ENCODE measurements at regions not wholly inside any gene's neighbourhood (a gene's known extent, or its start where the extent isn't known, plus 50 kb on each side); places are given as distances from the start of the nearest gene placed in this dataset.

DNA sequence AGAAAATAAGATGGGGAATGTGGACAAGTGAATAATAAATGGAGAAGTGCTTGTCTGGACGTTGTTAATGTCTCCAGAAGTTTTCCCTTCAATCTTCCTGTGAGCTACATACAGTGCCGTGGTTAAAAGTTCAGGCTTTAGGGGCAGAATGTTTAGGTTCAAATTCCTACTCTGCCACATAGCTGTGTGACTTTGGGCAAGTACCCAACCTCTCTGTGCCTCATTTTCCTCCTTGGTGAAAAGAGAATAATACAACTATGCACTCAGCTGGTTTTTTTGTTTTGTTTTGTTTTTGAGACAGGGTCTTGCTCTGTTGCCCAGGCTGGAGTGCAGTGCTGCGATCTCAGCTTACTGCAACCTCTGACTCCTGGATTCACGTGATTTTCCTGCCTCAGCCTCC lies 143.5 kb downstream of the CHIC2 start:
- DNase-seq (ENCODE audit: low read depth in 1 of 2, low spot score in 1 of 2) = no peak

DNA sequence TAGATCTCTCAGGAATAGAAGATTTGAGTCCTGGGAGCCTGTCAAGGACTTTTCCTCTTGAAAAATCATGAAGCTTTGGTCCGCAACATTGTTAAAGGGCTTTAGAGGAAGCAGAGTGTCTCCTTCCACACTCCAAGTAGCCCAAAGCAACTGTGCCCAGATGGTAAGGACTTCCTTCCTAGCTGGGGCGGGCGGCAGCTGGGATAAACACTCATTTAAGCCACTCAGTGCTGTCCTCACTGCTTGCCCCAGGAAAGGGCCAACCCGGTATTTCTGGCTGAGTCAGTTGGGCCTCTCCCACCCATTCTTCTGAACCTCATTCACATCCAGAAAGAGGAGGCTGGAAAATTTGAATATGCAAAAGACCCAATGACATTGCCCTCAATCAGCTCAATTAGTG lies 144.3 kb downstream of the CHIC2 start:
- no peak for DNase-seq (ENCODE audit: low read depth in 1 of 2, low spot score in 1 of 2)

DNA sequence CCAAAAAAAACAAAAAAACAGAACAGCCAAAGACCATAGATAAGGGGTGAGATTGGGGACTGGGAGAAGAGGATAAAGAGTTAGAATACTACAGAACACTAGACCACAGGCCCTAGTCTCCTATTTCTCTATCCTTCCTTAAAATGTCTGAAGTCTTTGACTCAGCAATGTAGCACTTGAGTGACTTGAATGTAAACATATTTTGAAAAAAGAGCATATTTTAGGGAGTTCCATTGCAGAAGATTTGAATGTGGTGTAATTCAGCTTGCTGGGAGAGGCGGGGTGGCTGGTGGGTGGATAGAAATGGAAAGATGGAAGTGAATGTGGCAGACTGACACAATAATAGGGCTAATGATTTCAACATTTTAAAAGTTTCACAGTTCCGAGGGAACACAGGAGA lies 144.9 kb downstream of the CHIC2 start:
- no peak for DNase-seq (ENCODE audit: low read depth in 1 of 2, low spot score in 1 of 2)

DNA sequence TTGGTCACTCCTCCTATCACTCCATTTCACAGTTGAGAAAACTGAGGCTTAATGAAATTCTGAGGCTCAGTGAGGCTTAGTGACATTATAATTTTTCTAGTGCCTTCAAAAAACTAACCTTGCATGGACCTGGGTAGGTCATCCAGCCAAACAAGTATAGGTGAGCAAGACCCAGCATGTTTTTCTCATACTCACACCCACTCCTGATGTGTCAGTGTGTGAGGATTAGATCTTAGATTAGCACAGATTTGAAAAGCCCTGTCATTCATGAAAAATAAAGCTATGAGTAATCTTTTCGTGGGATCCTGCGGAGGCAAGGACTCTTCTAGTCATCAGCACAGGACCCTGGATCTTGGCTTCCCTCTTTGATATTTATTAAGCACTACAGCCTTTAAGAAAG lies 146.7 kb downstream of the CHIC2 start:
- DNase-seq (ENCODE audit: low read depth in 1 of 2, low spot score in 1 of 2) = no peak

DNA sequence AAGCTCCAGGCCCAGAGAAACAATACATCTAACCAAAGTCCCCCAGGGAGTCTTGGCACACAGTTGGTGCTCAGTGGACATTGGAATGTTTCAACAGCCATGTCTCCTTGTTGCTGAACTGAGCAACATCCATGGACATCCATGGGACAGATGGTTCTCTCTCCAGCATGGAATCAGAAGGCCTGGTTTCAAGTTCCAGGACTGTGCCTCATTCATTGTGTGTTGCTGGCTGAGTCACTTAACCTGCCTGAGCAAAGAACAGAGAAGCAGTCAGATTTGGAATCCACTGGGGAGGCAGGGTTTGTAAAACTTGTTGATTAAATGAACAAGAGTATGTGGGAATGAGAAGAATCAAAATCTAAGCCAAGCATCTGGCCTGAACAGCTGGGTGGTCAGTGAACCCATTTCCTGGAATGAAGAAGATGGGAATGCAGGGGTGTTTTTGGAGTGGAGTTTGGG lies 147.9 kb downstream of the CHIC2 start:
- no peak for DNase-seq (ENCODE audit: low read depth in 1 of 2, low spot score in 1 of 2)

DNA sequence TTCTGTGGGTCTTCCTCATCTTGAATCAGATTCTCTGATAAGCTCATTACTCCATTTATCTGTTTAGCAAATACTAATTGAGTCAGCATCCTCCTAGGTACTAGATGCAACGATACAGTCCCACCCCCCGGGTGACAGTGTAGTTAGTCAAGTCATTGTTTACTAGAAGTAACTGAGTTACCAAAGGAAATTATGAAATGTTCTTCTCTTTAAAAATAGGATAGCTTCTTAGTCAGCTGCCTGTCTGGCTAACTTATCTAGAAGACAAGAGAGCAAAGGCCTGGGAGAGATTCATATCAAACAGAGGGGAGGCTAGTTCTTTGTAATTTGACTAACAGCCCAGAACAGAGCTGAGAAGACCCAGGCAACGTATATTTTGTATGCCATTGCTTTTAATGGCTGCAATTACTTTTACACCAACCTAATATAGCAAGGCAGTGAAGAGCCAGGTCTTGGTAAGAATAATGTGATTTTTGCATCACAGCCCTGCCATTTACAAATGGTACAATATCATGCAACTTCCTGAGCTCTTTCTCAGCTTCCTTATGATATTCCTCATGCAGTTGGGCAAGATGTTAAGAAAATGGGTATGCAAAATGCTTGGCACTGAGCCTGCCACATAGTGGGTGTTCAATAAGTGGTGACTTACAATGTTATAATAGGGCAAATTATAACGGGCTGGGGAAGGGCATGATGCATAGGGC lies 149.9 kb downstream of the CHIC2 start:
- no peak for DNase-seq (ENCODE audit: low read depth in 1 of 2, low spot score in 1 of 2)

DNA sequence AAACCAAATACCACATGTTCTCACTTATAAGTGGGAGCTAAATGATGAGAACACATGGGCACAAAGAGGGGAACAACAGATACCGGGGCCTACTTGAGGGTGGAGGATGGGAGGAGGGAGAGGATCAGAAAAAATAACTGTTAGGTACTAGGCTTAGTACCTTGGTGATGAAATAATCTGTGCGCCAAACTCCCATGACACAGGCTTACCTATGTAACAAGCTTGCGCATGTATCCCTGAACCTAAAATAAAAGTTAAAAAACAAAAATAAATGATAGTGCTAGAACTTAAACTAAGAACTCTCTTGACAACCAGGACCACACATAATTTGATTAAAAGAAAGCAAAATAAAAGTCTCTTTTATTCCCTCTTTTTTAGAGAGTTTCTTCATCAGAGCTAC lies 150.6 kb downstream of the CHIC2 start:
- no peak for DNase-seq (ENCODE audit: low read depth in 1 of 2, low spot score in 1 of 2)

DNA sequence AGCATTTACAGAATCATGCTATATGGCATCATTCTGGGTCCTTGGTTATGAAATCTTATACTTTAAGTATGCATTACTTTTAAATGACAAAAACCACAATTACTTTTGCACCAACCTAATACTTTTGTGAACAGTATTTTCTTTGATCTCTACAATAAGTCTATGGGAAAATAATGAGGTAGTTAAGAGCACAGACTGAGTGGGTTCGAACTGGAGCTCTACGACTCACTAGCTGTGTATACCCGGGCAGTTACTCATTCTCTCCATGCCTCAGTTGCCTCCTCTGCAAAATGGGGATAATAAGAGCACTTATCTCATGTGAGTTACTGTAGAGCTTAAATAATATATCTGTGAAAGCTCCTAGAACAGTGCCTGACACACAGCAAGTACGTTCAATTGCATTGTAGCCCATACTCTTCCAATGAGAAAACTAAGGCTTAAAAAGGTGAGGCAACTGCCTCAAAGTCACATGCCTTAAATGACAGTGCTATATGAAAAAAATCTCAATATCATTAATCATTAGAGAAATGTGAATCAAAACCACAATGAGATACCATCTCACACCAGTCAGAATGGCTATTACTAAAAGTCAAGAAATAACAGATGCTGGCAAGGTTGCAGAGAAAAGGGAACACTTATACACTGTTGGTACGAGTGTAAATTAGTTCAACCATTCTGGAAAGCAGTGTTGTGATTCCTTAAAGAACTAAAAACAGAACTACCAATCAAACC lies 151.5 kb downstream of the CHIC2 start:
- no peak for DNase-seq (ENCODE audit: low read depth in 1 of 2, low spot score in 1 of 2)

DNA sequence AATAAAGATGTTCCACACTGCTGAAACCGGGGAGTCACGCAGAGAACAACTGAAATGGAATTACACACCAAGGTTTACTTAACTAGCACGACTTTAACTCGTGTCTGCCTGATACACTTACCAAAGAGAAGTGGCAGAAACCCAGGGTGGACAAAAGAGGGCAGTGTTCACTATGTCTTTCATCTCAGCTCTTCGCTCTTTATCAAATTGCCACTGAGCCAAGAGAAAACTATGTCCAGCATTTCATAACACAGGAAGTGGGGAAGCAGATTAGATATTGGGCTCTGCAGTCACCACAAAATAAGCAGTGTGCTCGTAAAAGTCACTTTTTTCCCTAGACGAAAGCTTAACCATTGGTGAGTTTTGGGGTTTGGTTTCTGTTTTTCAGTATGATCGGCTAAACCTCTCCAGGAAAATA lies 155.7 kb downstream of the CHIC2 start:
- DNase-seq (ENCODE audit: low read depth in 1 of 2, low spot score in 1 of 2) = no peak

DNA sequence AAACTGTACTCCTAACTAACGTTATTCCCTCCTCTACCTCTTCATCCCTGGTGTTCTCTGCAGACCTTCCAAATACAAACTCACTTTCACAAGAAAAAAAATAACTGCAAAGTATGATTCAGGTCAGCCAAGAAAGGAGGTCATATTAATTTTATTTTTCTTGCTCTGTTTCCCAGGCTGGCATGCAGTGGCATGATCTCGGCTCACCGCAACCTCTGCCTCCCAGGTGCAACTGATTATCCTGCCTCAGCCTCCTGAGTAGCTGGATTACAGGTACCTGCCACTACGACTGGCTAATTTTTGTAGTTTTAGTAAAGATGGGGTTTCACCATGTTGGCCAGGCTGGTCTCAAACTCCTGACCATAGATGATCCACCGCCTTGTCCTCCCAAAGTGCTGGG lies 156.6 kb downstream of the CHIC2 start:
- no peak for DNase-seq (ENCODE audit: low read depth in 1 of 2, low spot score in 1 of 2)

DNA sequence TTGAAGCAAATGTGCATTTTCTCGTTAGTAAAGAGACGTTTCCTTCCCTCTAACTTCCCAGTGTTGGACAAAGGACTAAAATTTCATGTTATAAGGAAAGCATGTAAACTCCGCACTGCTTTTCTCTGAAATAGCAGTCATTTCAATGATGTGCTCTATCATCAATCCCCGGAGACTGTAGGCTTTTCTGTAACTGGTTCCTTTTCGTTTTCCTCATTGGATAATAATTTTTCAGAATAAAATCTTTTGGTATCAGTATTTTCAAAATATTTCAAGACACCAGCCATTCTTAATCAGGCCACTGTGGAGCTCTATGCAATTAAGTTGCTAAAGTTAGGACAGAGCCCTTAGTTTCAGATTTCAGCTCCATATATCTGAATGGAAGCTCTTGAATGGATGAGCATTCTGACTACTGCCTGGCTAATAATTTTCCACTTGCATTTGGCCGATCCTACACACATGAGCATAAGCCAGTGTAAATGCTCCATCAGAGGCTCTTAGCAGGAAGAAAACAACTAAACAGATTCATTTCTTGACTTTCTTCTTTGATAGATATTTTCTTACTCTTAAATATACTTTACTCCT lies 157.7 kb downstream of the CHIC2 start:
- no peak for DNase-seq (ENCODE audit: low read depth in 1 of 2, low spot score in 1 of 2)

DNA sequence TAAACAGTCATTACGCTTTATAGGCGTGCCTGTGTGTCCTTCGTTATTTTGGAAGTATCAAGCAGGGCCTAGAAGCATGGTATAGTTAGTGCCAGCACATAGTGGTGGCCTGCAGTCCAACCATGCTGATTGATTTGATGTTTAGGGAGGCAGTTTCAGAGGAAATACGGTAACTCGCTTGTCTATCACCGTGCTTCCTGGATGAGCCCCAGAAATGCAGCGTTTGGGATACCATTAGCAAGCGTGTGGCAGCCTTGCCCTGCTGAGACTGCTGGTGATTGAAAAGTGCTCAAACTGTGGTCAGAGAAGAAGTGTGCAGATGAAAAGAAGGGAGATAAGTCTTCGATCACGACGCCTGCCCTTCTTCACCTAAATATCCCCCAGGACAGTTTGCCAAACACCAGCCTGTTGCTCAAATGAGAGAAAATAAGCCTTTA lies 158.4 kb downstream of the CHIC2 start:
- no peak for DNase-seq (ENCODE audit: low read depth in 1 of 2, low spot score in 1 of 2)

DNA sequence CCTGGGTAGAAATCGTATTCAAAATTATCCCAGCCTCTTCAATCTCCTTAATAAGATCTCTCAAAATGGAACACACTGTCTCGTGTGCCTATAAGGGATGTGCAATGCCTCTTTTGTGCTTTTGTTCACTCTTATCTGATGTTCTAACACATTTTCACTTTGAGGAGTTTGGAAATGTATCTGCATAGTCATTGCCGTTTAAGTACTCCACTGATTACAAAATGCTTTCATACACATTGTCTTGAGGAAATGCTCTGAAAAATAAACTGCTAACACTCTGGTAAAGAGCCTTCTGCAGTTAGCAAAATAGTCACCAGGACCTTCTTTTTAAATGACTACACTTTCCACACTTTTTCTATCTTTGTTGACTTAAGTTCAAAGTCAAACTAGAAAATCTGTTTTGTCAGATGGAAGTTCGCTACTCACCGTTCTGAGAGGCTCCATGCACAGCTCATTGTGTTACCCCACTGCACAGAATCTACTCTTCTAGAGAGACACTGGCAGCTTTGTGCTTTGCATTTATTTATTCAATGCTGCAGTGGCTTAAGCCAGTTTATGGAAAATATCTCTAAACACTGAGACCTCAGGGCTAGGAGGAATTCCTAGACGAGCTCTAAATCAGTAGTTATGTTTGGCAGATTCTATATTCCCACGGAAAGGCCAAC lies 159.0 kb downstream of the CHIC2 start:
- DNase-seq (ENCODE audit: low read depth in 1 of 2, low spot score in 1 of 2) = no peak

DNA sequence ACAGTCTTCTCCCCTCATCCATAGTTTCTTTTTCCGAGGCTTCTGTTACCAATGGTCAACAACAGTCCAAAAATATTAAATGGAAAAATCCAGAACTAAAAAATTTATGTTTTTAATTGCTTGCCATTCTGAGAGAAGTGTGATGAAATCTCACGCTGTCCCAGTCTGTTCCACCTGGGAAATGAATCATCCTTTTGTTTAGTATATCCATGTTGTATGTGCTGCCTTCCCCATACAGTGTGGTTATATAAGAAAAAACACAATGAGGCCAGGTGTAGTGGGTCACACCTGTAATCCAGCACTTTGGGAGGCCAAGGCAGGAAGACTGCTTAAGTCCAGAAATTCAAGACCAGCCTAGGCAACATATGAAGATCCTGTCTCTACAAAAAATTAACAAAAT lies 161.6 kb downstream of the CHIC2 start:
- no peak for DNase-seq (ENCODE audit: low read depth in 1 of 2, low spot score in 1 of 2)

DNA sequence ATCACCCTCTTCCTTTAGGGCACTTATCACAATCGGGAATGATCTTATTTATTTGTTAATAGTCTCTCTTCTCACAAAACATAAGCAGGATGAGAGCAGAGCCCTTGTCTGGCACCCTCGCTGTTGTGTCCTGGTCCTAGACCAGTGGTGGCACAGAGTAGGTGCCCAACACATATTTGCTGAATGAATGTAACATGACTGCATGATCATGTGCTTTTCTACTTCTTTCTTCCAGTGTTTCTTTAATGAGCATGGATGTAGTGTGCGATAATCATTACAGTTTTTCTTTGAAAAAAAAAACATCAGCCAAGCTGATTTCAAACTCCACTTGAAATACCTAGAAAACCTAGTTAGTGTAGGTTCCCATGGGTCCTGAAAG lies 164.1 kb downstream of the CHIC2 start:
- DNase-seq (ENCODE audit: low read depth in 1 of 2, low spot score in 1 of 2) = no peak

DNA sequence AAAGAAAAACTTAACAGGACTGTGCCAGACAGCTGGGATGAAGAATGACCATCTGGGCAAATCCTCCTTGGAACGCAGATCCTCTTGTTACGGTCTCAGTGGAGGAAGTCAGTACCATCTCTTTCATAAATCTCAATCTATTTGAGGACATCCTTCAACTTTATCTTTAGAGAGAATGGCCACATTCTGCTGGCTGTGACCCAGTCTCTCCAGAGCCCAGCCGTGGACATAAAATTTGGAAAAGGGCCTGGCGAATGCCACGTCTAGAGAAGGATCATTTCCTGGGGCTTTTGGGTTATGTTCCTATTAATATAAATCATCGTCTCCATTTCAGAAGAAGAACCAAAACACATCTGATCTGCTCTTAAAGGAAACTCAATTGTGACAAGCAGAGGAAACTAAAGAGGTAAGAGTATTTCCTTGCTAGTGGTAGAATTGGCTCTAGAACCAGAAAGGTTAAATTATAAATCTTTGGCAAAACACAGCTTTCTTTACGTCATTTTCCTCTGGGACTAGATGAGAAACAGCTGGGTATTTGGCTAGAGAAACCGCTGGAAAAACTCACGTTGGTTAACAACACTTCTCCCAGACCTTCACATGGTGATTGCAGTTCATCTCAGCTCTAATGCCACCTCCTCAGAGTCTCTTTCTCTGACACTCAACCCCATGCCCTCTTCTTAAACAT lies 164.7 kb downstream of the CHIC2 start:
- DNase-seq (ENCODE audit: low read depth in 1 of 2, low spot score in 1 of 2) = no peak

DNA sequence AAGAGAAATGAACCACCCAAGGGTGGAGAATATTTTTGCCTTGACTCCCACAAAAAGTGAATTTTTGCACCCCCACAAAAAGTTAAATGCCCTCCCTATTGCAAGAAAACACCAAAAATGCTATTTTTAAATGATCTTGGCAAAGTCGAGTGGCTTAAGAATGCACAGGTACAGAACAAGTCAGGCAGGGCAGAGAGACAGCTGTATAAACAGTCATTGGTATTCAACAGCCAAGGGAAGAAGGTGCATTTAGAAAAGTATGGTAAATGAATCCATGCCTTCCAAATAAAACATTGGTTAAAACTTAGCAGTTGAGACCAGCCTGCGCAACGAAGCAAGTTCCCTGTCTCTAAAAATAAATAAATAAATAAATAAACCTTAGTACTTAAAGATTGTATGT lies 169.3 kb downstream of the CHIC2 start:
- DNase-seq (ENCODE audit: low read depth in 1 of 2, low spot score in 1 of 2) = no peak

DNA sequence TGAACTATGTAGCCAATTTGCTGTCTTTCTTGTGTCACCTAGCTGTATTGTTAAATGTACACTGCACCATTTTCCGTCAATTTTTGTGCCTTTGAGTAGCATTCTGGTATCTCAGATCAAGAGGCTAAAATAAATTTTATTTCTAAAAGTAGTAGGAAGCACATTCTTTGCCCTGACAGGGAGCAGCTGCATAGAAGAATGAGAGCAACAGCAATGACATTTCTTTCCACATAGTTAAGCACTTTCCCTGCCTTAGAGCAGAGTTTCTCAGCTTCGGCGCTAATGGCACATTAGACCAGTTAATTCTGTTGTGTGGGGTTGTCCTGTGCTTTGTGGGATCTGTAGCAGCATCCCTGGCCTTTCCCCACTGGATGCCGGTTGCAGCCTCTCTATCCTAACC lies 173.9 kb downstream of the CHIC2 start:
- no peak for DNase-seq (ENCODE audit: low read depth in 1 of 2, low spot score in 1 of 2)

DNA sequence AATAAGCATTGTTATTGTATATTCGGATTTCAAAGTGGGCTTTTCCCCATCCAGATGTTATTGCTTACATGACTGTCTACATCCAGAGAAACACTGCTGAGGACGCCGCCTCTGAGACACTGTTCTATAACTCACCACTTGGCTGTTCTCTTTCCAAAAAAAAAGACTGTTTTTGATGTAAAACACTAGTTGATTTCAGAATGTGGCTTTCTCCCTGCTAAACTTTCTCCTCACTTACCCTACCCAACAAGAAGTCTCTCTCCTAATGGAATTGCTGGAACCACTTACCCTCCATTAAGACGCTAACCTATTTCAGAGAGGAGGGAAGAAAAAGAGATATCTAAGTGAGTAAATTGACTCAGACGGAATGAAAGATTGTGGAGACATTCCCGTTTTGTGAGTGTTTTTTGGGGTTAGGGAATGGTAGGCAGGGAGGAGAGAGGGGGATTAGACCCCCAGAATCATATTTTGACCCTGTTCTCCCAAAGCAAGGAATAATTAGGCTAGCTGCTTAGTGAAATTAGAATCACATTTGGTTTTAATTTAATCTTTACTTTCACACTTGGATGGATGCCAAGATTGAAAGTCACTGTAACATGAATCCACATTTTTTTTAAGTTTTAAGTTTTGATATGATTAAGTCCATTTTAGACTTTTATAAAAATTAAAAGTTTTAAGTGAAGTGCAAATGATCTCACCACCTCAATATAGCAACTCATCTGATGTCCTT lies 174.9 kb downstream of the CHIC2 start:
- no peak for DNase-seq (ENCODE audit: low read depth in 1 of 2, low spot score in 1 of 2)

DNA sequence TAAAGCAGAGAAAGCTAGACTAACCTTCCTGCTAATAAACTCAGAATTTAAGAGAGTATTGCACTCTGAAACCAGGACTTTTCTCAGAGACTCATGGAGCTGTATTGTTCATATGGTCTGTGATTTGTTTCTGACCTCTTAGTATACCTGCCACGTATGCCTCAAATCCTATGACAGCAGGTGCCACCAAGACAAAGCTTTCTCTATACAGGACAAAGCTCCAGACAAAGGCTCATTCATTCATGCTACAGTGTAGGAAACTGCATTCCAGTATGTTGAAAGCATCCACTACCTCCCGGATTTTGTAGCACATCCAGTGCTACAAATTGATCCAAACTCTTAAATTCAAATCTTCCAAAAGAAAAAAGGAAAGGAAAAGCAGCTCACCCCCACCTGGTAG lies 178.3 kb downstream of the CHIC2 start:
- DNase-seq (ENCODE audit: low read depth in 1 of 2, low spot score in 1 of 2) = no peak

DNA sequence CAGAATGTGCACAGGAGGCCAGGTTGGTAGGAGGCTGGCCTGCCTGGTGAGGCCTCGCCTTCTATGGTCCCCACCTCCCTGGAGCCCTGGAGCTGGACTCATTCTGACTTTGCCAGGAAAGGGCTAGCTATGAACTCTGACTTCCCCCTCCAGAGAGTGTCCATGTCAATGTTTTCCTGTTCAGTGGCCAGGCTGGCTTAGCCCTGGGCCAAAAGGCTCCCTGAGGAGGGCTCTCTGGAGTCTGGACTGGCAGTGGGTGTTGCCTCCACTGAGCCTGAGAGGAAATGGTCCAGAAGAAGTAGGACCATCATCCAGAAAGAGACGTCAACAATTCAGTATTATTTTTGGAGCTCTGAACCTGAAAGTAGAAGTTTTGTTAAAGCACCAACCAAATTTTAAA lies 178.7 kb downstream of the CHIC2 start:
- no peak for DNase-seq (ENCODE audit: low read depth in 1 of 2, low spot score in 1 of 2)

Measured in activated T-helper 1 cell treated with anti-CD3 and anti-CD28 coated beads, Interleukin-2, amount 50 U/mL, for 16 hours (primary cell).